H1 (cell line): ENCODE measurements at regions not wholly inside any gene's neighbourhood (a gene's known extent, or its start where the extent isn't known, plus 50 kb on each side); places are given as distances from the start of the nearest gene placed in this dataset.

Experiments used
- KDM1A ChIP-seq: fragments of 200-600, 300-600 bp; sonication (generic); IDR thresholded peaks from 2 replicates; pipeline ENCODE4 v1.7.1; 2016; ENCODE audit warnings: mild to moderate bottlenecking, low read length, borderline replicate concordance
- NRF1 ChIP-seq: IDR thresholded peaks from 2 replicates; pipeline ENCODE4 v1.6.1; 2011; ENCODE audit warnings: mild to moderate bottlenecking, low read depth, low read length, improper control_type of control experiment
- PHF8 ChIP-seq: fragments of 200-600 bp; sonication (generic); conservative IDR thresholded peaks from 2 replicates; pipeline ENCODE4 v1.7.1; 2012; ENCODE audit warnings: low read depth, mild to moderate bottlenecking, inconsistent platforms, low read length, moderate library complexity
- SIX5 ChIP-seq: IDR thresholded peaks from 2 replicates; pipeline ENCODE4 v1.6.1; 2011; ENCODE audit warnings: mild to moderate bottlenecking, low read depth, low read length

DNA sequence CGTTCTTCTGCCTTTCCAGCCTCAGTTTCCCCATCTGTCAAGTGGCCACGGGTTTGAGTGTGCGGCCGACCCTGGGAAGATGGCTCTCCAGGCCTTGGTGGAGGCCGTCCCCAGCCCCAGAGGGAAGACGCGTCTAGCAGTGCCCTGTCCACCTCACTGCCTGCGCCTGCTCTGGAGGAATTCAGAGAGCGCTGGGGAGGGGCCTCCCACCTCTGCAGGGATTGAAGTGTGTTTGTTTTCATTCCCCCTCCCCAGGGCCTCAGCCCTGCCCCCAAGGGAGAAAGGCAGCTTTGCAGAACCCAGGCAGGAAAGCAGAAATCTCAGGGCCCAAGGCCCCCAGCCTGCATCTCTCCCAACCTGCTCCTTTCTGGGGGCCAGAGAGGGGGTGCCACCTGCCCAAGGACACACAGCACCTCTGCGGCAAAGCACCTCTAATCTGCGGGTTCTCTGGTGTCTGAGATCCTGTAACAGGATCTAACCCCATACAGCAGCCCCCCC is 91.0 kb downstream of the MICALL2 start (continued):
- TF ChIP-seq SIX5 (no peak), NRF1 (no peak), KDM1A (no peak), PHF8 (no peak)
